ENCODE measurements at regions not wholly inside any gene's neighbourhood (a gene's known extent, or its start where the extent isn't known, plus 50 kb on each side); places are given as distances from the start of the nearest gene placed in this dataset.

- Histone ChIP-seq H3K4me3 (ENCODE audit: low read depth, low read length) (no peak overlapping the region), H3K27ac (ENCODE audit: low read depth, low read length) (no peak overlapping the region), H3K27me3 (ENCODE audit: insufficient read depth, low read length) (no peaks in the 10 kb centered on the region), H3K4me1 (ENCODE audit: control insufficient read depth, insufficient read depth, low read length, unreplicated experiment) (no peaks in the 10 kb centered on the region), H3K36me3 (ENCODE audit: insufficient read depth, low read length) (no peaks in the 10 kb centered on the region), H2AFZ (ENCODE audit: low read length, unreplicated experiment) (no peak overlapping the region), H3K79me2 (ENCODE audit: control insufficient read depth, insufficient read depth, low read length, unreplicated experiment) (no peaks in the 10 kb centered on the region)
These were observed 455.4 kb downstream of the PCDH18 start for GRCh38 chr4:137076908-137077307.

GRCh38 chr4:137075586-137075985, 456.7 kb downstream of the PCDH18 start:
- Histone ChIP-seq H3K27me3 (ENCODE audit: insufficient read depth, low read length) (no peaks in the 10 kb centered on the region), H3K4me1 (ENCODE audit: control insufficient read depth, insufficient read depth, low read length, unreplicated experiment) (no peaks in the 10 kb centered on the region), H3K27ac (ENCODE audit: low read depth, low read length) (no peak overlapping the region), H3K79me2 (ENCODE audit: control insufficient read depth, insufficient read depth, low read length, unreplicated experiment) (no peaks in the 10 kb centered on the region), H2AFZ (ENCODE audit: low read length, unreplicated experiment) (no peak overlapping the region), H3K4me3 (ENCODE audit: low read depth, low read length) (no peak overlapping the region), H3K36me3 (ENCODE audit: insufficient read depth, low read length) (no peaks in the 10 kb centered on the region)

- H3K27me3 ChIP-seq (ENCODE audit: insufficient read depth, low read length): no peaks in the 10 kb centered on the region
- no peak overlapping the region for H3K4me3 ChIP-seq (ENCODE audit: low read depth, low read length)
- H3K4me1 ChIP-seq (ENCODE audit: control insufficient read depth, insufficient read depth, low read length, unreplicated experiment): no peaks in the 10 kb centered on the region
- H3K36me3 ChIP-seq (ENCODE audit: insufficient read depth, low read length): no peaks in the 10 kb centered on the region
- H3K79me2 ChIP-seq (ENCODE audit: control insufficient read depth, insufficient read depth, low read length, unreplicated experiment): no peaks in the 10 kb centered on the region
- H2AFZ ChIP-seq (ENCODE audit: low read length, unreplicated experiment): no peak overlapping the region
- H3K27ac ChIP-seq (ENCODE audit: low read depth, low read length): no peak overlapping the region
These were observed 461.7 kb downstream of the PCDH18 start for GRCh38 chr4:137070614-137071013.

GRCh38 chr4:137069473-137069872, 462.8 kb downstream of the PCDH18 start:
- no peak overlapping the region for H3K4me3 ChIP-seq (ENCODE audit: low read depth, low read length)
- H3K27me3 ChIP-seq (ENCODE audit: insufficient read depth, low read length): no peaks in the 10 kb centered on the region
- no peak overlapping the region for H3K27ac ChIP-seq (ENCODE audit: low read depth, low read length)
- no peaks in the 10 kb centered on the region for H3K79me2 ChIP-seq (ENCODE audit: control insufficient read depth, insufficient read depth, low read length, unreplicated experiment)
- H2AFZ ChIP-seq (ENCODE audit: low read length, unreplicated experiment): no peak overlapping the region
- no peaks in the 10 kb centered on the region for H3K4me1 ChIP-seq (ENCODE audit: control insufficient read depth, insufficient read depth, low read length, unreplicated experiment)
- no peaks in the 10 kb centered on the region for H3K36me3 ChIP-seq (ENCODE audit: insufficient read depth, low read length)

GRCh38 chr4:137067735-137068134, 464.6 kb downstream of the PCDH18 start:
- H3K27ac ChIP-seq (ENCODE audit: low read depth, low read length): no peak overlapping the region
- H3K4me3 ChIP-seq (ENCODE audit: low read depth, low read length): no peak overlapping the region
- H2AFZ ChIP-seq (ENCODE audit: low read length, unreplicated experiment): no peak overlapping the region
- H3K79me2 ChIP-seq (ENCODE audit: control insufficient read depth, insufficient read depth, low read length, unreplicated experiment): no peaks in the 10 kb centered on the region
- H3K27me3 ChIP-seq (ENCODE audit: insufficient read depth, low read length): no peaks in the 10 kb centered on the region
- no peaks in the 10 kb centered on the region for H3K4me1 ChIP-seq (ENCODE audit: control insufficient read depth, insufficient read depth, low read length, unreplicated experiment)
- no peaks in the 10 kb centered on the region for H3K36me3 ChIP-seq (ENCODE audit: insufficient read depth, low read length)

- Histone ChIP-seq H3K36me3 (ENCODE audit: insufficient read depth, low read length) (no peaks in the 10 kb centered on the region), H3K79me2 (ENCODE audit: control insufficient read depth, insufficient read depth, low read length, unreplicated experiment) (no peaks in the 10 kb centered on the region), H3K27ac (ENCODE audit: low read depth, low read length) (no peak overlapping the region), H3K4me1 (ENCODE audit: control insufficient read depth, insufficient read depth, low read length, unreplicated experiment) (no peaks in the 10 kb centered on the region), H2AFZ (ENCODE audit: low read length, unreplicated experiment) (no peak overlapping the region), H3K4me3 (ENCODE audit: low read depth, low read length) (no peak overlapping the region), H3K27me3 (ENCODE audit: insufficient read depth, low read length) (no peaks in the 10 kb centered on the region)
These were observed 467.0 kb downstream of the PCDH18 start for GRCh38 chr4:137065311-137065710.

- H3K4me3 ChIP-seq (ENCODE audit: low read depth, low read length): no peak overlapping the region
- no peaks in the 10 kb centered on the region for H3K27me3 ChIP-seq (ENCODE audit: insufficient read depth, low read length)
- H3K27ac ChIP-seq (ENCODE audit: low read depth, low read length): no peak overlapping the region
- no peaks in the 10 kb centered on the region for H3K36me3 ChIP-seq (ENCODE audit: insufficient read depth, low read length)
- H2AFZ ChIP-seq (ENCODE audit: low read length, unreplicated experiment): no peak overlapping the region
- no peaks in the 10 kb centered on the region for H3K4me1 ChIP-seq (ENCODE audit: control insufficient read depth, insufficient read depth, low read length, unreplicated experiment)
- H3K79me2 ChIP-seq (ENCODE audit: control insufficient read depth, insufficient read depth, low read length, unreplicated experiment): no peaks in the 10 kb centered on the region
These were observed 468.3 kb downstream of the PCDH18 start for GRCh38 chr4:137063961-137064360.

- H3K4me3 ChIP-seq (ENCODE audit: low read depth, low read length): no peak overlapping the region
- no peak overlapping the region for H2AFZ ChIP-seq (ENCODE audit: low read length, unreplicated experiment)
- H3K4me1 ChIP-seq (ENCODE audit: control insufficient read depth, insufficient read depth, low read length, unreplicated experiment): no peaks in the 10 kb centered on the region
- no peaks in the 10 kb centered on the region for H3K36me3 ChIP-seq (ENCODE audit: insufficient read depth, low read length)
- no peaks in the 10 kb centered on the region for H3K79me2 ChIP-seq (ENCODE audit: control insufficient read depth, insufficient read depth, low read length, unreplicated experiment)
- no peak overlapping the region for H3K27ac ChIP-seq (ENCODE audit: low read depth, low read length)
- H3K27me3 ChIP-seq (ENCODE audit: insufficient read depth, low read length): no peaks in the 10 kb centered on the region
These were observed 489.1 kb downstream of the PCDH18 start for GRCh38 chr4:137043184-137043583.

GRCh38 chr4:137039370-137039769, 492.9 kb downstream of the PCDH18 start:
- H3K27me3 ChIP-seq (ENCODE audit: insufficient read depth, low read length): no peaks in the 10 kb centered on the region
- no peaks in the 10 kb centered on the region for H3K4me1 ChIP-seq (ENCODE audit: control insufficient read depth, insufficient read depth, low read length, unreplicated experiment)
- H2AFZ ChIP-seq (ENCODE audit: low read length, unreplicated experiment): no peak overlapping the region
- H3K4me3 ChIP-seq (ENCODE audit: low read depth, low read length): no peak overlapping the region
- H3K79me2 ChIP-seq (ENCODE audit: control insufficient read depth, insufficient read depth, low read length, unreplicated experiment): no peaks in the 10 kb centered on the region
- H3K27ac ChIP-seq (ENCODE audit: low read depth, low read length): no peak overlapping the region
- no peaks in the 10 kb centered on the region for H3K36me3 ChIP-seq (ENCODE audit: insufficient read depth, low read length)

- H3K27me3 ChIP-seq (ENCODE audit: insufficient read depth, low read length): no peaks in the 10 kb centered on the region
- H3K27ac ChIP-seq (ENCODE audit: low read depth, low read length): no peak overlapping the region
- no peak overlapping the region for H3K4me3 ChIP-seq (ENCODE audit: low read depth, low read length)
- H3K4me1 ChIP-seq (ENCODE audit: control insufficient read depth, insufficient read depth, low read length, unreplicated experiment): no peaks in the 10 kb centered on the region
- no peak overlapping the region for H2AFZ ChIP-seq (ENCODE audit: low read length, unreplicated experiment)
- no peaks in the 10 kb centered on the region for H3K79me2 ChIP-seq (ENCODE audit: control insufficient read depth, insufficient read depth, low read length, unreplicated experiment)
- no peaks in the 10 kb centered on the region for H3K36me3 ChIP-seq (ENCODE audit: insufficient read depth, low read length)
These were observed 500.1 kb downstream of the PCDH18 start for GRCh38 chr4:137032222-137032621.

GRCh38 chr4:137029026-137029425, 503.3 kb downstream of the PCDH18 start:
- Histone ChIP-seq H3K27me3 (ENCODE audit: insufficient read depth, low read length) (no peaks in the 10 kb centered on the region), H3K4me1 (ENCODE audit: control insufficient read depth, insufficient read depth, low read length, unreplicated experiment) (no peaks in the 10 kb centered on the region), H3K4me3 (ENCODE audit: low read depth, low read length) (no peak overlapping the region), H3K79me2 (ENCODE audit: control insufficient read depth, insufficient read depth, low read length, unreplicated experiment) (no peaks in the 10 kb centered on the region), H3K36me3 (ENCODE audit: insufficient read depth, low read length) (no peaks in the 10 kb centered on the region), H3K27ac (ENCODE audit: low read depth, low read length) (no peak overlapping the region), H2AFZ (ENCODE audit: low read length, unreplicated experiment) (no peak overlapping the region)

All from ACC112 (cell line).